ENCODE measurements at regions not wholly inside any gene's neighbourhood (a gene's known extent, or its start where the extent isn't known, plus 50 kb on each side); places are given as distances from the start of the nearest gene placed in this dataset.

- no peaks in the 10 kb centered on the region for H3K27me3 ChIP-seq (ENCODE audit: insufficient read depth, low read depth)
- TF ChIP-seq CTCF (conservative IDR thresholded peaks at IDR 0.05), result no peak
- no peak for TF ChIP-seq EZH2 (IDR thresholded peaks at IDR 0.05; ENCODE audit: low read depth)
- CTCF ChIA-PET, result no interaction called here
- H3K79me2 ChIP-seq (ENCODE audit: low read depth), result no peaks in the 10 kb centered on the region
- POLR2A ChIA-PET (ENCODE audit: unreplicated experiment), result interaction anchor here (0.7 kb wide), 1 partner anchor 56 kb away, joined by 3 read pairs; no protein-coding TSS in a partner anchor
- BruUV-seq (replicated peaks), result no TSS peak
- no peak overlapping the region for H2AFZ ChIP-seq
- H3K4me3 ChIP-seq, result no peak overlapping the region
- no peaks in the 10 kb centered on the region for H3K36me3 ChIP-seq (ENCODE audit: low read depth)
- intact Hi-C loops (cut with micrococcal nuclease; ENCODE audit: unreplicated experiment), result no loop called here
- H3F3A ChIP-seq (ENCODE audit: insufficient read depth, low read depth), result no peaks in the 10 kb centered on the region
- DNase-seq, result no peak
- no peaks in the 10 kb centered on the region for H3K9me3 ChIP-seq (ENCODE audit: insufficient read depth, low read depth)
- no peaks in the 10 kb centered on the region for H4K20me1 ChIP-seq (ENCODE audit: insufficient read depth)
- H3K4me2 ChIP-seq, result no peak overlapping the region
- H3K9me2 ChIP-seq (ENCODE audit: insufficient read depth), result no peaks in the 10 kb centered on the region
- H3K27ac ChIP-seq, result no peak overlapping the region
- H3K4me1 ChIP-seq (replicated peaks; ENCODE audit: insufficient read depth), result no peaks in the 10 kb centered on the region
Observed at GRCh38 chr5:158565017-158565789, 534.5 kb downstream of the EBF1 start.

- Histone ChIP-seq H3K9me2 (ENCODE audit: insufficient read depth) (no peaks in the 10 kb centered on the region), H3K36me3 (ENCODE audit: low read depth) (no peaks in the 10 kb centered on the region), H3F3A (ENCODE audit: insufficient read depth, low read depth) (no peaks in the 10 kb centered on the region), H3K4me3 (no peak overlapping the region), H3K9me3 (ENCODE audit: insufficient read depth, low read depth) (no peaks in the 10 kb centered on the region), H3K4me2 (no peak overlapping the region), H3K27me3 (ENCODE audit: insufficient read depth, low read depth) (no peaks in the 10 kb centered on the region), H4K20me1 (ENCODE audit: insufficient read depth) (no peaks in the 10 kb centered on the region), H3K27ac (no peak overlapping the region), H2AFZ (no peak overlapping the region), H3K79me2 (ENCODE audit: low read depth) (no peaks in the 10 kb centered on the region), H3K4me1 (replicated peaks; ENCODE audit: insufficient read depth) (no peaks in the 10 kb centered on the region)
- intact Hi-C loops (cut with micrococcal nuclease; ENCODE audit: unreplicated experiment), result no loop called here
- CTCF ChIA-PET, result no interaction called here
- no peak for DNase-seq
- POLR2A ChIA-PET (ENCODE audit: unreplicated experiment), result no interaction called here
- no peak for TF ChIP-seq CTCF (conservative IDR thresholded peaks at IDR 0.05)
- no peak for TF ChIP-seq EZH2 (IDR thresholded peaks at IDR 0.05; ENCODE audit: low read depth)
- BruUV-seq (replicated peaks), result no TSS peak
Observed at GRCh38 chr5:158563760-158564390, 535.8 kb downstream of the EBF1 start.

- TF ChIP-seq EZH2 (IDR thresholded peaks at IDR 0.05; ENCODE audit: low read depth) (no peak), CTCF (conservative IDR thresholded peaks at IDR 0.05) (no peak)
- no peaks in the 10 kb centered on the region for H3K27me3 ChIP-seq (ENCODE audit: insufficient read depth, low read depth)
- no TSS peak for BruUV-seq (replicated peaks)
- H3F3A ChIP-seq (ENCODE audit: insufficient read depth, low read depth), result no peaks in the 10 kb centered on the region
- H3K36me3 ChIP-seq (ENCODE audit: low read depth), result no peaks in the 10 kb centered on the region
- no peak overlapping the region for H3K4me2 ChIP-seq
- no peaks in the 10 kb centered on the region for H3K9me3 ChIP-seq (ENCODE audit: insufficient read depth, low read depth)
- no peak for DNase-seq
- CTCF ChIA-PET, result no interaction called here
- POLR2A ChIA-PET (ENCODE audit: unreplicated experiment), result no interaction called here
- no peak overlapping the region for H2AFZ ChIP-seq
- no peak overlapping the region for H3K27ac ChIP-seq
- intact Hi-C loops (cut with micrococcal nuclease; ENCODE audit: unreplicated experiment), result no loop called here
- H3K4me3 ChIP-seq, result no peak overlapping the region
- H3K79me2 ChIP-seq (ENCODE audit: low read depth), result no peaks in the 10 kb centered on the region
- H3K4me1 ChIP-seq (replicated peaks; ENCODE audit: insufficient read depth), result no peaks in the 10 kb centered on the region
- H4K20me1 ChIP-seq (ENCODE audit: insufficient read depth), result no peaks in the 10 kb centered on the region
- H3K9me2 ChIP-seq (ENCODE audit: insufficient read depth), result no peaks in the 10 kb centered on the region
Observed at GRCh38 chr5:158561562-158562190, 538.0 kb downstream of the EBF1 start.
